ENCODE measurements at regions not wholly inside any gene's neighbourhood (a gene's known extent, or its start where the extent isn't known, plus 50 kb on each side); places are given as distances from the start of the nearest gene placed in this dataset.

DNA sequence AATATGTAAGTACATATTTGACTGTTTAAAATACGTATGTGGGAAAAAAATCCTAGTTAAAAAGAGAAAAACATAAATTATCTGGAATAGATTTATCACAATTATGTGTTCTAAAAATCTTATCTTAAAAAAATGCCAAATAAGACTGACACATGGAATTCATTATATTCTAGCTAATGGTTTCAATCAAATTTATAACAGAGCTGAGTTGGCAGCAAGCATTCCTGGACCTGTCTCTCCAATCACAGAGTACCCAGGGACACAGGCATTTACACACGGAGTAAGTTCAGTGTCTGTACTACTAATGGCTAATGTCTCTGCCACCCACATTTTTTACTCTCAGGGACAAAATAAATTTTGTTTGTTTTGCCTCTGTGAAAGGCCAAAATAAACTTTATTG is 122.3 kb downstream of the RPS12 start:
- DNase-seq (ENCODE audit: low read depth): no peak

- DNase-seq (ENCODE audit: low read depth): no peak
These were observed 123.1 kb downstream of the RPS12 start for GRCh38 chr6:132937466-132937906.

DNA sequence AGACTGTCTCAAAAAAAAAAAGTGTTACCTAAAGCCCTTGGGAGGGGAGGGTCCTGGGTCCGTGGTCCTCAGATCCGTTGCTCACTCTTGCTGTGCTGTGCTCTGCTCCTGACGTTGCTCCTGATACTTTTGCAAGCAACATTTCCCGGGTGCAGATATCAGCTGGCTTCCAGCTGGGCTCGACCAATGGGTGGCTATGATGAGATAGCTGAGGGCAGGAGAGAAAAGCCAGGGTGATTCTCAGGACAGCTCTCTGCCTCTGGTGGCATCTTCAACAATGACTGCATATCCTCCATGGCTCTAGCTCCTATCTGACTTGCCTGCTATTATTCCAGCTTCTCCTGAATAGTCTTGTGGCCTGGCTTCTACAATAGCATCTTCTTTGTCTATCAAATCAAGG is 134.5 kb downstream of the RPS12 start:
- no peak for DNase-seq (ENCODE audit: low read depth)

DNA sequence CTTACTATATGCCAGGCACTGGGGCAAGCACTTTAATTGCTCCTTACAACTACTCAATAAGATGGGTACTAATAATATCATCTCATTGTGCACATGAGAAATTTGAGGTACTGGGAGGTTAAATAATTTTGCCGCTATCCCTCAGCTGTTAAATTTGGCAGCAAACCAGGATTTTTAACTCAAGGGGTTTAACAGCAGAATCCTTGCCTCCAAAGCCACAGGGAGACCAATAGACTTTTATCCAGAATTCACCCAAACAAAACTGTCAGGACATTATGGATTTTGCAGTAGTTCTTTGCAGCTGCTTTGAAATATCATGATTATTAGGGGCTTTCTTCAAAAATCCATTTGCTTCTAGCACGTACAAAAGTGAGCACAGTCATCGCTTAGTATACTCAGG is 136.2 kb downstream of the RPS12 start:
- DNase-seq (ENCODE audit: low read depth): no peak

DNA sequence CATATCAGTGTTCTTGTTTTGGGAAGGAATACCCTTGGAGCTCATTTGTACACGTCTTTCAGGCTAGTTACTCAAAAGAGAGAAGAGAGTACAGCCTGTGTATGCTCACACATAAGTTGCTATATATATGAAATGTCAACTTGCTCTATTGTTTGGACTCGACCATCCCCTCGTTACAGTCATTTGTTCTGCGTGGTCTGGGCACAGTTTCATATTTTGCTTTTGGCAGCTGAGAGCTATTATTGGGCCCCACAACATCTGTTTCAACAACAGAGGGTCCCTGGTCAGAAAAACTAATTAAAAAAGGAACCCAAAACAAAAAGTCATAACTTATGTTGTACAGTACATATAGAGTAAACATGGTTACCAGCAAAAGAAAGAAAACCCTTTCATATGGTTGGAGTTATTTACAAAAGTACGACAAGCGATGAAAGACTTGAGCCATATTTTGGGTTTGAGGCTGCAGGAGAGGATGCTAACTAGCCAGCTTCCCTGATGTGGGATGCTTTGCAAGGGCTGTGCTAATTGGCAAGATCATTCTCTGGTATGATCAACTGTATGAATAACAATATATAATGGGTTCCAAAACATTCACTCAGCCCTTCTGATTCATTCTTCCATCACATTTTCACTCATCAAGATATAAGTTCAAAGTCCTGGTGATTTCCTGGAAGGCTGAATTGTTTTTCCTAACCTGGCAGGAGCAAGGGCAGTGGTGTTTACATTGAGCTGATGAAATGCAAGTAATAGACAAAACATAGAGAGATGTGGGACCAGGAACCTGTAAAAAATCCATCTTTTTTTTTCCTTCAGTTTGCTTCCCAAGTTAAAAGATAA is 137.9 kb downstream of the RPS12 start:
- DNase-seq (ENCODE audit: low read depth): no peak

DNA sequence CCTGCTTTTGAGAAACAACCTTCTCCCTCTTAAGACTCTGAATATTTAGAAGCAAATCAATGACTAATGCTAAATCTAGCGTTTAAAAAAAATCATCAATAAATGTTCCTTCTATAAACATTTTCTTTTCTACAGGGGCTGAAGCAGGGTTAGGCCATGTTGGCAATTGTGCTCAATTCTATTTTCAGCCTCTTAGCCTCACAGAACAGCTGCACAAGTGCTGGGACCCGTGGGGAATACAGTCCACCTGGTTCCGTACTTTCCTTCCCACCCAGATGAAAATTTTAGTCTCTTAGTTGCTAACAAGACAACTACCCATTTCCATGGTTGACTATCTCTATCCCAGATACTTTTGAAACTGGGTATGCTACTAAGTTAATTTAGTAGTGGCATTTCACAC is 138.6 kb downstream of the RPS12 start:
- DNase-seq (ENCODE audit: low read depth): no peak

GRCh38 chr6:132954222-132954621 is 139.9 kb downstream of the RPS12 start:
- no peak for DNase-seq (ENCODE audit: low read depth)

GRCh38 chr6:132954936-132955335 is 140.6 kb downstream of the RPS12 start:
- no peak for DNase-seq (ENCODE audit: low read depth)

DNA sequence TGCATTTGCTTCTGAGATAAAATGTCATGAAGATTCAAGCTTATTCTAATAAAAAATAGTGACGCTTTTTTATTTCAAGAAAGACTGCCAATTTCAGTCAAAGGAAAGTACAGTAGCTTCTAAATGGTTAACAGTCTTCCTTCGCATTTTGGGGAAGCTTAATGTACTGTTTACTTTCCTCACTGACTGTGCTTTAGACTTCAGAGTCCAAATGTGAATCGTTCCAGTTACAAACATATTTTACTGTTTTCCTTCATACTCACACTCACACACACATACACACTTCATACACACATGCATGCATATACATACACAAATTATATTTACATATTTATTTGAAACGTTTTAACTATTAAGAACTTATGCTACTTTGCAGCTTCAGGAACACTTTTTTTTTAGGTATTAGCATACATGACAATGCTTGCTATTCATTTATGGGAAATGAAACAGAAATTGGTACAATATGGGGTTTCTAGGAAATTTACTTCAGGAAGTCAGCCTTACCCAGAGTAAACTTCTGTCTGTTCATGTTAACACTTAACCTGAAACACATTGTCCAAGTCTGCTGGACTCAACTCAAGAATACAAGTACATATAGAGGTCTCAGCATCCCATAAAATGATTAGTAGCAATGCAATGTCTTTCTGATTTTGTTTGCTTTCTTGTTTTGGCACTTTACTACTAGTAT is 145.4 kb downstream of the RPS12 start:
- DNase-seq (ENCODE audit: low read depth): no peak

- no peak for DNase-seq (ENCODE audit: low read depth)
These were observed 146.4 kb downstream of the RPS12 start for GRCh38 chr6:132960720-132961119.

DNA sequence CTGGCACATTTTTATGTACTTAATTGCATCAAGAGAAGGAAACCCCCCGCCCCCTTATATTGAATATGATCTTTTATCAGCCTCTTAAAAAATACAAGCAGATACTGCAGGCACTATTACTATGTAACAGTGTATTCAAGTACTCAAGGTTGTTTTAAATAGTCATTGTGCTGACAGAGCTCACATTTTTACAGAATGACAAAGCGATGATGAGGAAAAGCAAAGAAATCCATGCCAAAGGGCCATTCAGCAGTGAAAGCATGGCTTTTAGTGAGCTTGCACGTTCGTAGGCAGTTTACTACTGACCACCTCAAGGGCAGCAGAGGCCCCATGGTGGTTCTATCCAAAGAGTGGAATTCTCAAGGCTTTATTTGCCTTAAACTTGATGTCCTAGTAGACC is 146.8 kb downstream of the RPS12 start:
- no peak for DNase-seq (ENCODE audit: low read depth)

DNA sequence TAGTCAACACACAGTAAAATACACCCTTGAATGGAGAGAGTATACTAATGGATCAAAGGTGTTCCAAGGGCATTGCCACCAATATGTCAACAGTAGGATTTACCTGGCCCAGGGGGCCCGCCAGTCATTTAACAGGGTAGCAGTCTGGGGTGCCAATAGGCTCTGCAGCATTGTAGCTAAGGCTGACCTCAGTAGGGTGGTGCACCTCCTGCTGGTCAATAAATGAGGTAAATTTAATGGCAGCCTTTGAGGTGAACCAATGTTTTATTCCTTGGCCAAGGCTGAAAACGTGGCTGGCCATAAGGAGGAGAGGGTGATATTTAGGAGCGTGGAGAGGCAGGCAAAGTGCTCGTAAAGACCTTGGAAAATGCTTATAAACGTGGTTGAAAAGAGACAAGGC is 147.2 kb downstream of the RPS12 start:
- DNase-seq (ENCODE audit: low read depth): no peak

GRCh38 chr6:132962936-132963868 is 148.8 kb downstream of the RPS12 start:
- peak; percentile 7 for DNase-seq (ENCODE audit: low read depth)

- no peak for DNase-seq (ENCODE audit: low read depth)
These were observed 149.9 kb downstream of the RPS12 start for GRCh38 chr6:132964101-132964867.

DNA sequence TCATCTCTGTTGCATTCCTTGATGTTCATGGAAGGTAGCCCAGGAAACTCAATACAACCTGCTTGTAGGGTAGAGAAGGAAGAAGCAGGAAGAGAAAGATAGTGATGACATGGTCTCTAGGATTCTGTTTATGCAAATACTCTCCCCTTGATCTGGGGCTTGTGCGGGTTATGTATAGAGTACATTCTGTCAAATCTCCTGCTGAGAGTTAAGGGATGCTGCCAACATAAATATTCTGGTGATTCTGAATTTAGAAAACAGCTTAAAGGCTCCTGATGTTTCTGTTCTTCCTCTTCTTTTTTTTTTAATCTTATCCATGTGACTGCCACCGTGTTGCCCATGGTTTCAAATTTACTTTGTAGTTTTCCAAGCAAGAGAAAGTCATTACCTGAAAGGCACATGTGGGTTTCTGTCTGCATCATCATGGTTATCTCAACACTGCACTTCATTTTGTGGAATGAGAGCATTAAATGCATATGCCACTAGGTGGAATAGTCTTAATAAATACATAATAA is 150.6 kb downstream of the RPS12 start:
- DNase-seq (ENCODE audit: low read depth): no peak

- no peak for DNase-seq (ENCODE audit: low read depth)
These were observed 153.5 kb downstream of the RPS12 start for GRCh38 chr6:132967871-132968270.

GRCh38 chr6:132968419-132968950 is 154.1 kb downstream of the RPS12 start:
- no peak for DNase-seq (ENCODE audit: low read depth)

DNA sequence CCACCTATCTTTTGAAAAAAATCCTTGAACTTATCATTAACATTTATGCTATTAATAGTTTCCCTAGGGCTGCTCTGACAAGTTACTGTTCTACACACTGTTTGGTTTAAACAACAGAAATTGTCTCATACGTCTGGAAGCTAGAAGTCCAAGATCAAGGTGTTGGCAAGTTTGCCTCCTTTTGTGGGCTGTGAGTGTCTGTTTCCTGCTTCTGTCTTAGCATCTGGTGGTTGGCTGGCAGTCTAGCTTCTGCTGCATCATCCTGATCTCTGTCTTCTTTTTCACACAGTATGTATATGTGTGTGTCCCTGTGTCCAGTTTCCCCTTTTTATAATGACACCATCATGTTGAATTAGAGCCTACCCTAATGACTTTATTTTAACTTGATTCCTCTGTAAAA is 154.8 kb downstream of the RPS12 start:
- DNase-seq (ENCODE audit: low read depth): no peak

DNA sequence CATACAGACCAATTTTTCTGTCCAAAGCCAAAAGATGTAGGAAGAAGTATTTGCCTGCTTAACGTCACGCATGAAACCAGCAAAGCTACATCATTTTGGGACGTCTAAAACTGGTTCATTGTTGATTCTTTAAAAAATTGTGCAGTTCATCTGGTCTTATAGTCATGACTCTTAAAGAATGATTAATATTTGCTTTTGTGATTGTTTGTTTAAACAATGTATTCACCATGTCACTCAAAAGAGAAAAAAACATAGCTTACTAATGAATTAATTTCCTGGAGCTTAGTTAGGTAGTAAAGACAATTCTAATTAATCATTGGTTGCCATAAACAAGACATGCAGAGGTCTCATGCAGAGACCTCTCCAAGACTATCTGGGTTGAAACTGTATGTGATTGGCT is 157.3 kb downstream of the RPS12 start:
- DNase-seq (ENCODE audit: low read depth): no peak

- DNase-seq (ENCODE audit: low read depth): no peak
These were observed 157.9 kb downstream of the RPS12 start for GRCh38 chr6:132972254-132972653.

DNA sequence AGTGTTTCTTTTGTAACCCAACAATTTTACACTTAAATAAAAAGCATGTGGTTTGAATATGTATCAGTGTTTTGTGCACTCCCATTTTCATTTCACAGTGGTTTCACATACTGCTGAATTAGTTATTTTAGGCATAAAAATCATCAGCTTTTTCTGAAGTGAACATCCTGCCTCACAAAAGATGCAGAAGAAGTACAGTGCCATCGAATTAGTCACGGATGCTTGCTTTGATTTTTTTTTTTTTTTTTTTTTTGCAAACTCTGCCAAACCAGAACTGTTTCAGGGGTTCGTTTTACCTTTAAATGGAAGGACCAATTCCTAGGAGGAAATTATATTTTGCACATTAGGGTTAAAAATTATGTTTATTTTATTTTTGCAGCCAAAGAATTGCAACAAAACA is 158.6 kb downstream of the RPS12 start:
- no peak for DNase-seq (ENCODE audit: low read depth)

Measured in T follicular helper cell (primary cell).